A549 (cell line): ENCODE measurements at regions not wholly inside any gene's neighbourhood (a gene's known extent, or its start where the extent isn't known, plus 50 kb on each side); places are given as distances from the start of the nearest gene placed in this dataset.
A peak's percentile ranks its signal among the peaks of the same experiment; 100 is the strongest.

Experiments used
- ATAC-seq, 2 experiments: fragments of 200-7000 bp in 1 of 2; fragments of >200 bp in 1 of 2; cut with Nextera tagmentation in 1 of 2; cut with Tn5 transposase in 1 of 2; 3 replicates each; pipeline versions ENCODE4 v1.8.0 to v1.9.1; 2018 to 2020; ENCODE audit warnings: mild to moderate bottlenecking in 1 of 2, moderate library complexity in 1 of 2
- CTCF ChIA-PET: fragments of 300-600 bp; sonication (Branson Sonifier 250); formaldehyde crosslinking; extraction: SDS; loops from one replicate; lab custom pipeline; 2021; ENCODE audit warnings: antibody characterized with exemption, inconsistent platforms; lab: Yijun Ruan, JAX
- POLR2A ChIA-PET: fragments of 350-600 bp; formaldehyde crosslinking; extraction: SDS; loops from one replicate; lab custom pipeline; 2021; ENCODE audit warnings: antibody characterized with exemption, inconsistent platforms; lab: Yijun Ruan, JAX
- DNase-seq, 2 experiments: peaks; one replicate each; pipeline versions ENCODE4 v3.0.0 to v3.0.0-alpha.2; 2011 to 2016; ENCODE audit warnings: low read depth in 1 of 2, low spot score in 1 of 2
- FAIRE-seq: peaks from 2 replicates; lab custom pipeline; 2011; peaks lifted over from hg19 to GRCh38; lab: Jason Lieb, UNC
- H3K27ac ChIP-seq, 2 experiments: fragments of >200 bp; sonication (Bioruptor Twin); formaldehyde crosslinking; 3 replicates each; pipeline ENCODE4 v1.5.1; 2016 to 2017
- H3K4me1 ChIP-seq: fragments of >200 bp; sonication (Bioruptor Twin); formaldehyde crosslinking; 3 replicates; pipeline ENCODE4 v1.6.1; 2016
- H3K4me2 ChIP-seq: fragments of >200 bp; sonication (Bioruptor Twin); formaldehyde crosslinking; 3 replicates; pipeline ENCODE4 v1.6.1; 2016
- H3K4me3 ChIP-seq: fragments of >200 bp; sonication (Bioruptor Twin); formaldehyde crosslinking; 3 replicates; pipeline ENCODE4 v1.5.1; 2016
- H3K9me3 ChIP-seq: fragments of >200 bp; sonication (Bioruptor Twin); formaldehyde crosslinking; 3 replicates; pipeline ENCODE4 v1.6.1; 2016
- CBX8 ChIP-seq: fragments of 200-600 bp; sonication (generic); IDR thresholded peaks from 2 replicates; pipeline ENCODE4 v1.6.1; 2016
- CEBPB ChIP-seq, 2 experiments: fragments of >200 bp in 1 of 2; sonication (Bioruptor Twin) in 1 of 2; formaldehyde crosslinking in 1 of 2; IDR thresholded peaks; 2 replicates each; pipeline ENCODE4 v1.6.1; 2012 to 2016
- CHD4 ChIP-seq: fragments of 200-600 bp; sonication (generic); IDR thresholded peaks from 2 replicates; pipeline ENCODE4 v1.6.1; 2016; ENCODE audit warnings: antibody characterized with exemption, mild to moderate bottlenecking, borderline replicate concordance
- EHF ChIP-seq: fragments of 250-450 bp; sonication (Bioruptor Pico); IDR thresholded peaks from 2 replicates; pipeline ENCODE4 v1.5.0; 2020; ENCODE audit warnings: mild to moderate bottlenecking
- FOSL2 ChIP-seq, 2 experiments: fragments of 450-650 bp in 1 of 2; fragments of >200 bp in 1 of 2; sonication (Bioruptor Twin) in 1 of 2; formaldehyde crosslinking; IDR thresholded peaks; 2 replicates each; pipeline versions ENCODE4 v1.5.0 to v1.6.1; 2016 to 2020; ENCODE audit warnings: mild to moderate bottlenecking in 1 of 2, moderate library complexity in 1 of 2
- FOXS1 ChIP-seq: fragments of 250-450 bp; sonication (Bioruptor Pico); IDR thresholded peaks from 2 replicates; pipeline ENCODE4 v1.5.0; 2020; ENCODE audit warnings: mild to moderate bottlenecking, moderate library complexity
- GATA3 ChIP-seq: IDR thresholded peaks from 2 replicates; pipeline ENCODE4 v1.6.1; 2012; ENCODE audit warnings: borderline replicate concordance
- HEYL ChIP-seq: fragments of 250-450 bp; sonication (Bioruptor Pico); IDR thresholded peaks from 2 replicates; pipeline ENCODE4 v1.8.0; 2021; ENCODE audit warnings: mild to moderate bottlenecking, moderate library complexity
- JUN ChIP-seq, 2 experiments: fragments of >200 bp; sonication (Bioruptor Twin); formaldehyde crosslinking; IDR thresholded peaks; 2 replicates in 1 of 2; 3 replicates in 1 of 2; pipeline ENCODE4 v1.6.1; 2016 to 2017
- MAFK ChIP-seq: fragments of 450-650 bp; IDR thresholded peaks from 2 replicates; pipeline ENCODE4 v1.6.1; 2014; ENCODE audit not compliant: partially characterized antibody
- NFE2L2 ChIP-seq: fragments of 150-350 bp; conservative IDR thresholded peaks from 2 replicates; pipeline ENCODE4 v1.6.1; 2014; ENCODE audit warnings: low read length
- SREBF2 ChIP-seq: fragments of 450-650 bp; IDR thresholded peaks from 2 replicates; pipeline ENCODE4 v1.6.1; 2014; ENCODE audit warnings: mild to moderate bottlenecking, moderate library complexity
- ZNF302 ChIP-seq: fragments of 250-450 bp; sonication (Bioruptor Pico); IDR thresholded peaks from 2 replicates; pipeline ENCODE4 v1.9.0; 2021; ENCODE audit warnings: inconsistent platforms, mild to moderate bottlenecking, moderate library complexity
- WGBS: methylation state at CpG from one replicate; pipeline ENCODE4 v1.1.6; 2017; ENCODE audit errors: missing lambda C conversion rate; 5-methylcytosine and 5-hydroxymethylcytosine counted together
- TF ChIP-seq, protein P1 (sequence below): IDR thresholded peaks from 2 replicates; pipeline ENCODE4 v1.6.1; 2012
- TF ChIP-seq, protein P2 (sequence below): fragments of 450-650 bp; IDR thresholded peaks from 2 replicates; pipeline ENCODE4 v1.6.1; 2014; ENCODE audit warnings: antibody characterized with exemption
- TF ChIP-seq, protein P3 (sequence below): fragments of 250-450 bp; sonication (Bioruptor Pico); IDR thresholded peaks from 2 replicates; pipeline ENCODE4 v1.5.0; 2021; ENCODE audit warnings: mild to moderate bottlenecking, moderate library complexity, borderline replicate concordance
- TF ChIP-seq, protein P4 (sequence below): fragments of >200 bp; sonication (Bioruptor Twin); formaldehyde crosslinking; IDR thresholded peaks from 2 replicates; pipeline ENCODE4 v1.6.1; 2016

DNA sequence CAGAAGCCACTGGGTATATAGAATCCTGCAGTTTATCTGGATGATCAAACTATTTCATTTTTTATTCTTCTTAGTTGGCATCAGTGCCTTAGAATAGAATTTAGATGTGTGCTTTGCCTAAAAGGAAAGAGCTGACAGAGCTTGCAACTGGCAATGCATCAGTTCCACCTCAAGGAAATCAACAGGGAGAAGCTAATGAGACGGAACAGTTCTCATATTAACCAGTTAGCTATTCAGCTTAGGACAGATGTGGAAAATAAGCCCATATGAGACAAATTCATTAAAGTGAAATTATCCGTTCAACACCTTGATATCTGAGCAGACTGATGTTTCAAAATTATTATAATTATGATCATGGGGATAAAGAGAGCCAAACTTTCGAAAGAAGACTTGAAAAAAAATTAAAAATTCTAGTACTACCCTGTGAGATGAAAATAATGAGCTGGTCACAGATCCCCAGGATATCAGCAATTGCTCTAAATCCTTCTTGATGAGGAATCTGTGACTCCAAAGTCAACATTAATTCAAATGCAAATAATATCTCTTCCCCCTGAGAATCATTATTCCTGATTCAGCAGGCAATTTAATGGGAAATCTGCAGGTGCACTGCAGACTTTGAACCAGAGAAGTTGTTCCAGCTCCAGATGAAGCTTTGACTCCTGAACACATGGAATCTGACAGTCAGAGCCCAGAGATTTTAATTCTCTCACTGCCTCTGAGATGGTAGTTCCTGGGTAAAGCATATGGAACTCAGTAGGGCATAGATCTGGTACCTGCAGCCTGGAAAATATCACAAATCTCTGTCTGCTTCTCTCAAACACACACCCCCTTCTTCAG, 486.8 kb downstream of the FOXO1 start:
- no peaks in the 10 kb centered on the region for H3K9me3 ChIP-seq
- ChIA-PET CTCF (no interaction called here), POLR2A (no interaction called here)
- TF ChIP-seq JUN (IDR thresholded peaks at IDR 0.05) (no peak), GATA3 (no peak), HEYL (no peak), ZNF302 (CRISPR knock-in tag) (no peak), FOSL2 (IDR thresholded peaks at IDR 0.05) (no peak), FOSL2 (CRISPR knock-in tag; IDR thresholded peaks at IDR 0.05) (no peak), EHF (CRISPR knock-in tag) (no peak), FOXS1 (CRISPR knock-in tag) (no peak), CBX8 (no peak), SREBF2 (no peak)
- TF ChIP-seq, protein P1, sequence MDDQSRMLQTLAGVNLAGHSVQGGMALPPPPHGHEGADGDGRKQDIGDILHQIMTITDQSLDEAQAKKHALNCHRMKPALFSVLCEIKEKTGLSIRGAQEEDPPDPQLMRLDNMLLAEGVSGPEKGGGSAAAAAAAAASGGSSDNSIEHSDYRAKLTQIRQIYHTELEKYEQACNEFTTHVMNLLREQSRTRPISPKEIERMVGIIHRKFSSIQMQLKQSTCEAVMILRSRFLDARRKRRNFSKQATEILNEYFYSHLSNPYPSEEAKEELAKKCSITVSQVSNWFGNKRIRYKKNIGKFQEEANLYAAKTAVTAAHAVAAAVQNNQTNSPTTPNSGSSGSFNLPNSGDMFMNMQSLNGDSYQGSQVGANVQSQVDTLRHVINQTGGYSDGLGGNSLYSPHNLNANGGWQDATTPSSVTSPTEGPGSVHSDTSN, result no peak
- TF ChIP-seq, protein P2, sequence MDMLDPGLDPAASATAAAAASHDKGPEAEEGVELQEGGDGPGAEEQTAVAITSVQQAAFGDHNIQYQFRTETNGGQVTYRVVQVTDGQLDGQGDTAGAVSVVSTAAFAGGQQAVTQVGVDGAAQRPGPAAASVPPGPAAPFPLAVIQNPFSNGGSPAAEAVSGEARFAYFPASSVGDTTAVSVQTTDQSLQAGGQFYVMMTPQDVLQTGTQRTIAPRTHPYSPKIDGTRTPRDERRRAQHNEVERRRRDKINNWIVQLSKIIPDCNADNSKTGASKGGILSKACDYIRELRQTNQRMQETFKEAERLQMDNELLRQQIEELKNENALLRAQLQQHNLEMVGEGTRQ, result no peak
- TF ChIP-seq, protein P3, sequence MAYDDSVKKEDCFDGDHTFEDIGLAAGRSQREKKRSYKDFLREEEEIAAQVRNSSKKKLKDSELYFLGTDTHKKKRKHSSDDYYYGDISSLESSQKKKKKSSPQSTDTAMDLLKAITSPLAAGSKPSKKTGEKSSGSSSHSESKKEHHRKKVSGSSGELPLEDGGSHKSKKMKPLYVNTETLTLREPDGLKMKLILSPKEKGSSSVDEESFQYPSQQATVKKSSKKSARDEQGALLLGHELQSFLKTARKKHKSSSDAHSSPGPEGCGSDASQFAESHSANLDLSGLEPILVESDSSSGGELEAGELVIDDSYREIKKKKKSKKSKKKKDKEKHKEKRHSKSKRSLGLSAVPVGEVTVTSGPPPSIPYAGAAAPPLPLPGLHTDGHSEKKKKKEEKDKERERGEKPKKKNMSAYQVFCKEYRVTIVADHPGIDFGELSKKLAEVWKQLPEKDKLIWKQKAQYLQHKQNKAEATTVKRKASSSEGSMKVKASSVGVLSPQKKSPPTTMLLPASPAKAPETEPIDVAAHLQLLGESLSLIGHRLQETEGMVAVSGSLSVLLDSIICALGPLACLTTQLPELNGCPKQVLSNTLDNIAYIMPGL (CRISPR knock-in tag), result no peak
- TF ChIP-seq, protein P4, sequence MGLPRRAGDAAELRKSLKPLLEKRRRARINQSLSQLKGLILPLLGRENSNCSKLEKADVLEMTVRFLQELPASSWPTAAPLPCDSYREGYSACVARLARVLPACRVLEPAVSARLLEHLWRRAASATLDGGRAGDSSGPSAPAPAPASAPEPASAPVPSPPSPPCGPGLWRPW, result no peak
- no peak overlapping the region; a peak in 1 of 6 replicates for H3K27ac ChIP-seq
- WGBS, result 85% methylated on average over 3 of the region's 3 CpGs
- peaks cover 11% of the 10 kb centered on the region; the same call in 2 of the 3 replicates for H3K4me1 ChIP-seq
- no peak overlapping the region for H3K4me3 ChIP-seq
- no peak for DNase-seq
- FAIRE-seq, result no peak
- no peak overlapping the region for H3K4me2 ChIP-seq
- no peak for ATAC-seq

DNA sequence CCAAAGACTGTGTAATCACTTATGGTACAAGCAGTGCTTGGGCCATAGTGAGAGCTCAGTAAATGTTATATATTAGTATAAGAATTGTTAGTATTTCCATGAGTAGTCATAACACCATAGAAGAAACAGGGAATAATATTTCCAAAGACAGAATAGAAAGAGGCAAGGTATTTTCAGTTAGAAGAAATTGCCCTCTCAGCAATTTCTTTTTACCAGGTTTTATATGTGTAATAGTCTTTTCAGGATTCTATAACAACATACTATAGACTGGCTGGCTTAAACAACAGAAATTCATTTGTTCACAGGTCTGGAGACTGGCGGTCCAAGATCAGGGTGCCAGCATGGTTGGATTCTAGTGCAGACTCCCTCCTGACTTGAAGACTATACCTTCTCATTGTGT, 485.7 kb downstream of the FOXO1 start:
- TF ChIP-seq, protein P1, result no peak
- TF ChIP-seq MAFK (peak; percentile 86), CEBPB (IDR thresholded peaks at IDR 0.05) (no peak)
- H3K4me3 ChIP-seq, result no peak overlapping the region
- CTCF ChIA-PET, result no interaction called here
- POLR2A ChIA-PET, result no interaction called here
- DNase-seq, result no peak
- H3K4me2 ChIP-seq, result no peak overlapping the region
- H3K27ac ChIP-seq, result peak overlapping the region; percentile 17 to 46; a peak in 2 of 6 replicates
- H3K9me3 ChIP-seq, result no peaks in the 10 kb centered on the region
- FAIRE-seq, result no peak
- whole genome bisulfite sequencing, result 79% methylated on average over 1 of the region's 1 CpG
- no peak for ATAC-seq
- H3K4me1 ChIP-seq, result peaks cover 11% of the 10 kb centered on the region; the same call in 2 of the 3 replicates

DNA sequence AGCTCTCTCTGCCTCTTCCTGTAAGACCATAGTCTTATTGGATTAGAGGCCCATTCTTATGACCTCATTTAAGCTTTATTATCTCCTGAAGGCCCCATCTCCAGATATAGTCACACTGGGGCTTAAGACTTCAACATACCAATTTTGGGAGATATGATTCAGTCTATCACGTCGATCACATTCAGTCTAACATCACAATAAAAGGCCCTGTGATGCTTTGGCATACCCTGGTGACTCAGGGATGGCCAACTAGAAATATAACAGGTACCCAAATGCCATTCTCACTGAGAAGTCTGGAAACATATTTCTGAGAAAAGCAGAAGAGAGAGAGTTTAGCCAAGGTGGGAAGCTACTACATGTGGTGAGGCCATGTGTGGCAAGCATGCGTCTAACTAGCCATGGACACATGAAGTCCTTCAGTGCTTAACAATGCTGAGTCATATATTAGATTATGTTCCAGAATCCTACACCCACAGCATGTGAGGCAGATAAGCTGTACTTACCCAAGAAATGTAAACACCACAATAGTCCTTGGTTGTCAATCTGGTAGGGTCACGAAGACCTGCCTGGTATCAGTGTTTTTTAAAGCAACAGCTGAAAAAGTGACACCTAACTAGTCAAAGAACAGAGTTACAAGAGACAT, 485.1 kb downstream of the FOXO1 start:
- FAIRE-seq (no peak), DNase-seq (peak in 1 of 2 experiments; percentile 42), ATAC-seq (no peak)
- Histone ChIP-seq H3K4me2 (no peak overlapping the region), H3K27ac (peak overlapping the region; percentile 17 to 46; a peak in 3 of 6 replicates), H3K9me3 (no peaks in the 10 kb centered on the region), H3K4me1 (peaks cover 11% of the 10 kb centered on the region; the same call in 2 of the 3 replicates), H3K4me3 (no peak overlapping the region)
- POLR2A ChIA-PET, result no interaction called here
- TF ChIP-seq MAFK, result peak; percentile 57
- TF ChIP-seq NFE2L2, result 0 out of 2 replicates have a peak, but pooled peaks have one; percentile 21
- no peak for TF ChIP-seq CHD4
- CTCF ChIA-PET, result no interaction called here
- 75% methylated on average over 4 of the region's 4 CpGs for WGBS
